ENCODE measurements at regions not wholly inside any gene's neighbourhood (a gene's known extent, or its start where the extent isn't known, plus 50 kb on each side); places are given as distances from the start of the nearest gene placed in this dataset.

DNA sequence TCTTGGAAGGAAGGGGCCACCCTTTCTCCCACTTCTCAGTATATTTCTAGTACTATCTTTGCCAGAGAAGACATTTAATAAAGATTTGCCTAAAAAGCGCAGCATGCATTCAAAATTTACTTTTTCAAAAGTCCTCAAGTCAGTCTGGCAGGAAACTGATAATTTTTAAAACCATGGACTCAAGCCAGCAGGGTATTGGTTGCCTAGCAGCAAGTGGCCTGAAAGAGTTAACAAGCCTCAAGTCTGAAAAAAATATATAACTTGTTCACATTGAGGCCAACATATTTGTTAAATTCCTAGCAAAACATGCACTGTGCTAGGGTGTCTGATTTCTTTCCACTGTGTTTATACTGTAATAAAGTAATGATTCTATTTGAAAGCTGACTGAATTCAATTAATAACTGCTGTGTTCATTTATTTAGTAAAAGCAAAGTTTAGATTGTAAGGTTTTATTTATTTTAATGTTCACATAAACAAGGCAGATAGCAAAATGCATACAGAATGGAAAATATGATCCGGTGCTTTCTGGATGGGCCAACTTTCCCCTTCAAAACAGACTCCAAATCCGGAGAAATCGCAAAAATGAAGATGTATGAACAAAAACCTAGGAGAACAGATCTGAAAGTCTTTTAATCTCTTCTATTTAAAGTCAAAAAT lies 218.5 kb upstream of the FGF13 start (continued):
- no peak for TF ChIP-seq MAZ (IDR thresholded peaks at IDR 0.05; ENCODE audit: borderline replicate concordance, low read depth, low read length)
- no peak for TF ChIP-seq MAZ (CRISPR knock-in tag; IDR thresholded peaks at IDR 0.05; ENCODE audit: low read depth)
- no peak for TF ChIP-seq SP5 (CRISPR knock-in tag; IDR thresholded peaks at IDR 0.05; ENCODE audit: borderline replicate concordance, low read depth)
- no peak for TF ChIP-seq FOXO1 (CRISPR knock-in tag; IDR thresholded peaks at IDR 0.05)
- TF ChIP-seq CEBPB (IDR thresholded peaks at IDR 0.05; ENCODE audit: borderline replicate concordance, low read depth, low read length) = no peak
- no peak for TF ChIP-seq ATF7 (IDR thresholded peaks at IDR 0.05)
- no peak for TF ChIP-seq ATF7 (CRISPR knock-in tag; IDR thresholded peaks at IDR 0.05)

DNA sequence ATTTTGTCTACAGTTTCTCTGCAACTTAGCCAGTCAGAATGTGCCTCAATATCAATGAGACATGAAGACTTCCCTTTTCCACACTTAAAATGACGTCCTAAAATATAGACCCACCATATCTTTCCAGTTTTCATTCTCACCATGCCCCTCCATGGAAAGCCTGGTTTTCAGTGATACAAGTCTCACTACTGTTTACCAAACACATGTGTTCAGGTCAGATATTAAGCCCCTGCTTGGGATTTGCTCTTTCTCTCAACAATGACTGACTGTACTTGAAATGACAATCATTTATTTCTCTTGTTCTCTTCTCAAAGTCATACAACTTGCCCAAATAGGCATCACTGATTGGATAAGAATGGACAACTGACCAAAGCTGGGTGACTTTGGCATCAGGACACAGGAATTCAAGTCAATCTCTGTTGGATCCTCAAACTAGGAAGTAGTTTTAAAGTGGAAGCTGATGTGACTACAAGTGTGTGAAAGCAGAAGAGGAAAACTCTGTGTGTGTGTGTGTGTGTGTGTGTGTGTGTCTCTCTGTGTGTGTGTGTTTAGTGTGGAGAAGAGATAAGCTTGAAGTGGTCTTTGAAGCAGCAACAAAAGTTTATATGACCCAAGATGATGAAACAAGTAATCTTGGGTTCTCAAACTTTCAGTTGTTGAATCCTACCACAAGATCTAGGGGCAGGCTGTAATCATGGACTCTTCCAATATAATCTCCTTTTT lies 217.4 kb upstream of the FGF13 start:
- ChIA-PET CTCF (ENCODE audit: low intra/inter-chr PET ratio, low total read pairs) (no interaction called here), POLR2A (no interaction called here)
- Histone ChIP-seq H3K27ac (ENCODE audit: extremely low read length, insufficient read depth, low read length) (no peak overlapping the region), H3K9me3 (ENCODE audit: low read length) (peaks cover 3% of the 10 kb centered on the region; the same call in 1 of the 2 replicates), H3K79me2 (ENCODE audit: insufficient read depth, low read length) (no peaks in the 10 kb centered on the region), H3K4me2 (ENCODE audit: low read depth, low read length) (no peak overlapping the region), H4K20me1 (ENCODE audit: insufficient read depth, low read length) (no peaks in the 10 kb centered on the region), H3K27me3 (ENCODE audit: control insufficient read depth in 1 of 2, insufficient read depth in 2 of 2, low read length in 2 of 2) (no peaks in the 10 kb centered on the region), H3K9ac (ENCODE audit: insufficient read depth, low read depth, low read length) (no peak overlapping the region), H3K4me3 (replicated peaks in 1 of 3; ENCODE audit: insufficient read depth in 1 of 3, low read depth in 2 of 3, low read length in 3 of 3) (no peak overlapping the region), H3K36me3 (replicated peaks in 1 of 2; ENCODE audit: control insufficient read depth in 1 of 2, insufficient read depth in 2 of 2, low read length in 2 of 2) (no peaks in the 10 kb centered on the region), H3K4me1 (ENCODE audit: insufficient read depth, low read length) (no peaks in the 10 kb centered on the region), H2AFZ (ENCODE audit: low read length) (no peak overlapping the region)
- 0% methylated on average over 1 of the region's 1 CpG for WGBS (ENCODE audit: low lambda C conversion rate)
- DNase-seq (ENCODE audit: low spot score) (no peak), ATAC-seq (no peak), FAIRE-seq (no peak)
- intact Hi-C loops (cut with micrococcal nuclease; ENCODE audit: unreplicated experiment) = no loop called here
- in situ Hi-C loops (cut with HindIII; ENCODE audit: extremely low pct_ligation_motif_present, low pct_unique_long_range_greater_than_20kb) = no loop called here
- TF ChIP-seq SAFB2 (CRISPR knock-in tag; IDR thresholded peaks at IDR 0.05; ENCODE audit: borderline replicate concordance, low read depth) (no peak), ZNF430 (CRISPR knock-in tag; IDR thresholded peaks at IDR 0.05) (no peak)
- TF ChIP-seq, protein P1, sequence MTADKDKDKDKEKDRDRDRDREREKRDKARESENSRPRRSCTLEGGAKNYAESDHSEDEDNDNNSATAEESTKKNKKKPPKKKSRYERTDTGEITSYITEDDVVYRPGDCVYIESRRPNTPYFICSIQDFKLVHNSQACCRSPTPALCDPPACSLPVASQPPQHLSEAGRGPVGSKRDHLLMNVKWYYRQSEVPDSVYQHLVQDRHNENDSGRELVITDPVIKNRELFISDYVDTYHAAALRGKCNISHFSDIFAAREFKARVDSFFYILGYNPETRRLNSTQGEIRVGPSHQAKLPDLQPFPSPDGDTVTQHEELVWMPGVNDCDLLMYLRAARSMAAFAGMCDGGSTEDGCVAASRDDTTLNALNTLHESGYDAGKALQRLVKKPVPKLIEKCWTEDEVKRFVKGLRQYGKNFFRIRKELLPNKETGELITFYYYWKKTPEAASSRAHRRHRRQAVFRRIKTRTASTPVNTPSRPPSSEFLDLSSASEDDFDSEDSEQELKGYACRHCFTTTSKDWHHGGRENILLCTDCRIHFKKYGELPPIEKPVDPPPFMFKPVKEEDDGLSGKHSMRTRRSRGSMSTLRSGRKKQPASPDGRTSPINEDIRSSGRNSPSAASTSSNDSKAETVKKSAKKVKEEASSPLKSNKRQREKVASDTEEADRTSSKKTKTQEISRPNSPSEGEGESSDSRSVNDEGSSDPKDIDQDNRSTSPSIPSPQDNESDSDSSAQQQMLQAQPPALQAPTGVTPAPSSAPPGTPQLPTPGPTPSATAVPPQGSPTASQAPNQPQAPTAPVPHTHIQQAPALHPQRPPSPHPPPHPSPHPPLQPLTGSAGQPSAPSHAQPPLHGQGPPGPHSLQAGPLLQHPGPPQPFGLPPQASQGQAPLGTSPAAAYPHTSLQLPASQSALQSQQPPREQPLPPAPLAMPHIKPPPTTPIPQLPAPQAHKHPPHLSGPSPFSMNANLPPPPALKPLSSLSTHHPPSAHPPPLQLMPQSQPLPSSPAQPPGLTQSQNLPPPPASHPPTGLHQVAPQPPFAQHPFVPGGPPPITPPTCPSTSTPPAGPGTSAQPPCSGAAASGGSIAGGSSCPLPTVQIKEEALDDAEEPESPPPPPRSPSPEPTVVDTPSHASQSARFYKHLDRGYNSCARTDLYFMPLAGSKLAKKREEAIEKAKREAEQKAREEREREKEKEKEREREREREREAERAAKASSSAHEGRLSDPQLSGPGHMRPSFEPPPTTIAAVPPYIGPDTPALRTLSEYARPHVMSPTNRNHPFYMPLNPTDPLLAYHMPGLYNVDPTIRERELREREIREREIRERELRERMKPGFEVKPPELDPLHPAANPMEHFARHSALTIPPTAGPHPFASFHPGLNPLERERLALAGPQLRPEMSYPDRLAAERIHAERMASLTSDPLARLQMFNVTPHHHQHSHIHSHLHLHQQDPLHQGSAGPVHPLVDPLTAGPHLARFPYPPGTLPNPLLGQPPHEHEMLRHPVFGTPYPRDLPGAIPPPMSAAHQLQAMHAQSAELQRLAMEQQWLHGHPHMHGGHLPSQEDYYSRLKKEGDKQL (CRISPR knock-in tag; IDR thresholded peaks at IDR 0.05; ENCODE audit: low read depth) = no peak
- no TSS peak for BruUV-seq (replicated peaks)

Data from HepG2 (cell line).